HepG2 (cell line): ENCODE measurements at regions not wholly inside any gene's neighbourhood (a gene's known extent, or its start where the extent isn't known, plus 50 kb on each side); places are given as distances from the start of the nearest gene placed in this dataset.

Source experiments
- ATAC-seq: fragments of 200-7000 bp; cut with Tn5 transposase; 3 replicates; pipeline ENCODE4 v1.9.1; 2020; ENCODE audit warnings: mild to moderate bottlenecking, moderate library complexity
- BruUV-seq: library from RNA; stranded (reverse); fragments of 400-500 nt; replicated peaks from 2 replicates; lab custom pipeline; 2021; lab: Mats Ljungman, UMichigan
- CTCF ChIA-PET: fragments of 300-600 bp; formaldehyde crosslinking; extraction: SDS; loops from one replicate; lab custom pipeline; 2021; ENCODE audit warnings: low total read pairs, inconsistent platforms, low intra/inter-chr PET ratio; lab: Yijun Ruan, JAX
- POLR2A ChIA-PET: fragments of 350-600 bp; sonication (Branson Sonifier 250); formaldehyde crosslinking; loops from one replicate; lab custom pipeline; 2020; ENCODE audit warnings: antibody characterized with exemption, inconsistent platforms; lab: Yijun Ruan, JAX
- DNase-seq: peaks from one replicate; pipeline ENCODE4 v3.0.0-alpha.2; 2015; ENCODE audit warnings: low spot score
- FAIRE-seq: peaks from 3 replicates; lab custom pipeline; 2011; peaks lifted over from hg19 to GRCh38; lab: Jason Lieb, UNC
- H2AFZ ChIP-seq: one replicate; pipeline ENCODE4 v1.6.1; 2011; ENCODE audit warnings: low read length, inconsistent platforms
- H3K27ac ChIP-seq: fragments of 300-600 bp; 3 replicates; pipeline ENCODE4 v1.8.0; 2011; ENCODE audit warnings: mixed run types, mild to moderate bottlenecking, mixed read lengths, low read length, inconsistent platforms; ENCODE audit not compliant: insufficient read depth; ENCODE audit errors: extremely low read length
- H3K27me3 ChIP-seq, 2 experiments: fragments of 200-600 bp in 1 of 2; 2 replicates in 1 of 2; 3 replicates in 1 of 2; pipeline versions ENCODE4 v1.6.0 to v1.8.0; 2011; ENCODE audit warnings: low read length in 2 of 2, mild to moderate bottlenecking in 2 of 2, moderate library complexity in 2 of 2, inconsistent platforms in 1 of 2; ENCODE audit not compliant: insufficient read depth in 2 of 2, control insufficient read depth in 1 of 2
- H3K36me3 ChIP-seq, 2 experiments: fragments of 200-600 bp in 1 of 2; replicated peaks in 1 of 2; 2 replicates in 1 of 2; 3 replicates in 1 of 2; pipeline versions ENCODE4 v1.5.1 to v1.8.0; 2011; ENCODE audit warnings: low read length in 2 of 2, inconsistent platforms in 1 of 2; ENCODE audit not compliant: insufficient read depth in 2 of 2, control insufficient read depth in 1 of 2
- H3K4me1 ChIP-seq: 2 replicates; pipeline ENCODE4 v1.5.1; 2012; ENCODE audit warnings: low read length, inconsistent platforms; ENCODE audit not compliant: insufficient read depth
- H3K4me2 ChIP-seq: 2 replicates; pipeline ENCODE4 v1.6.0; 2011; ENCODE audit warnings: low read depth, low read length, inconsistent platforms
- H3K4me3 ChIP-seq, 3 experiments: fragments of 200-600 bp in 1 of 3; sonication (generic), shearing (Covaris generic) in 1 of 3; replicated peaks in 1 of 3; 2 replicates each; pipeline ENCODE4 v1.5.1; 2011 to 2016; ENCODE audit warnings: low read length in 3 of 3, inconsistent platforms in 2 of 3, low read depth in 2 of 3, mild to moderate bottlenecking in 2 of 3, control low read depth in 1 of 3, mixed read lengths in 1 of 3; ENCODE audit not compliant: insufficient read depth in 1 of 3
- H3K79me2 ChIP-seq: one replicate; pipeline ENCODE4 v1.6.1; 2011; ENCODE audit warnings: low read length, inconsistent platforms; ENCODE audit not compliant: insufficient read depth
- H3K9ac ChIP-seq: 2 replicates; pipeline ENCODE4 v1.6.0; 2011; ENCODE audit warnings: mild to moderate bottlenecking, low read depth, low read length, inconsistent platforms; ENCODE audit not compliant: insufficient read depth
- H3K9me3 ChIP-seq: 2 replicates; pipeline ENCODE4 v1.5.1; 2012; ENCODE audit warnings: mild to moderate bottlenecking, low read length
- H4K20me1 ChIP-seq: 2 replicates; pipeline ENCODE4 v1.6.0; 2011; ENCODE audit warnings: inconsistent platforms, mild to moderate bottlenecking, low read length, moderate library complexity; ENCODE audit not compliant: insufficient read depth
- DDIT3 ChIP-seq: sonication (generic); formaldehyde crosslinking; IDR thresholded peaks from 2 replicates; pipeline ENCODE4 v1.4.0; 2020; ENCODE audit warnings: mild to moderate bottlenecking, missing genetic modification reagents
- IRF9 ChIP-seq: sonication (generic); formaldehyde crosslinking; IDR thresholded peaks from 2 replicates; pipeline ENCODE4 v1.8.0; 2022; ENCODE audit warnings: missing genetic modification reagents, mild to moderate bottlenecking, borderline replicate concordance
- KLF11 ChIP-seq: IDR thresholded peaks from 2 replicates; pipeline ENCODE4 v1.6.1; 2016; ENCODE audit warnings: missing compliant biosample characterization
- PHF20 ChIP-seq: sonication (generic); formaldehyde crosslinking; IDR thresholded peaks from 2 replicates; pipeline ENCODE4 v1.5.0; 2020; ENCODE audit warnings: mild to moderate bottlenecking, missing genetic modification reagents
- SIX1 ChIP-seq: sonication (generic); formaldehyde crosslinking; IDR thresholded peaks from 2 replicates; pipeline ENCODE4 v1.4.0; 2020; ENCODE audit warnings: missing genetic modification reagents, borderline replicate concordance
- TMF1 ChIP-seq: sonication (generic); formaldehyde crosslinking; IDR thresholded peaks from 2 replicates; pipeline ENCODE4 v1.8.1; 2022; ENCODE audit warnings: low read depth, missing genetic modification reagents
- ZBTB44 ChIP-seq: sonication (generic); formaldehyde crosslinking; IDR thresholded peaks from 2 replicates; pipeline ENCODE4 v1.4.0; 2020; ENCODE audit warnings: missing genetic modification reagents
- ZNF503 ChIP-seq: sonication (generic); formaldehyde crosslinking; IDR thresholded peaks from 2 replicates; pipeline ENCODE4 v1.4.0; 2020; ENCODE audit warnings: missing genetic modification reagents
- ZNF597 ChIP-seq: sonication (generic); formaldehyde crosslinking; IDR thresholded peaks from 2 replicates; pipeline ENCODE4 v1.5.0; 2020; ENCODE audit warnings: missing genetic modification reagents
- ZNF629 ChIP-seq: sonication (generic); formaldehyde crosslinking; conservative IDR thresholded peaks from 2 replicates; pipeline ENCODE4 v1.5.0; 2020; ENCODE audit warnings: missing genetic modification reagents
- ZNF646 ChIP-seq: sonication (generic); formaldehyde crosslinking; IDR thresholded peaks from 2 replicates; pipeline ENCODE4 v1.9.0; 2021; ENCODE audit warnings: mild to moderate bottlenecking, missing genetic modification reagents
- ZSCAN29 ChIP-seq: sonication (generic); formaldehyde crosslinking; conservative IDR thresholded peaks from 2 replicates; pipeline ENCODE4 v1.4.0; 2020; ENCODE audit warnings: mild to moderate bottlenecking, missing genetic modification reagents
- WGBS: methylation state at CpG from one replicate; pipeline ENCODE4 v1.1.6; 2017; ENCODE audit warnings: low lambda C conversion rate; 5-methylcytosine and 5-hydroxymethylcytosine counted together
- in situ Hi-C: cut with HindIII; loops from 2 replicates; pipeline ENCODE4 v1.10.0; 2017; ENCODE audit warnings: low pct_unique_long_range_greater_than_20kb; ENCODE audit not compliant: extremely low pct_ligation_motif_present
- intact Hi-C: fragments of 100-400 bp; cut with micrococcal nuclease; formaldehyde crosslinking; loops from one replicate; pipeline ENCODE4 v1.10.0; 2022; ENCODE audit not compliant: unreplicated experiment

GRCh38 chr3:144791034-144791433 lies 819.4 kb downstream of the DIPK2A start:
- Histone ChIP-seq H2AFZ (no peak overlapping the region), H3K36me3 (no peaks in the 10 kb centered on the region), H3K4me1 (no peaks in the 10 kb centered on the region), H3K4me2 (no peak overlapping the region), H3K9ac (no peak overlapping the region), H4K20me1 (no peaks in the 10 kb centered on the region), H3K9me3 (no peaks in the 10 kb centered on the region; the same call in 1 of the 2 replicates), H3K79me2 (no peaks in the 10 kb centered on the region), H3K4me3 (no peak overlapping the region), H3K27ac (no peak overlapping the region), H3K27me3 (no peaks in the 10 kb centered on the region)
- 10% methylated on average over 2 of the region's 10 CpGs for WGBS
- no peak for FAIRE-seq
- CTCF ChIA-PET: no interaction called here
- TF ChIP-seq ZSCAN29 (no peak), ZNF503 (CRISPR knock-in tag) (no peak), KLF11 (no peak), ZNF646 (CRISPR knock-in tag) (no peak), TMF1 (CRISPR knock-in tag) (no peak), SIX1 (no peak), ZNF629 (CRISPR knock-in tag) (no peak), ZNF597 (no peak), IRF9 (CRISPR knock-in tag) (no peak), ZBTB44 (CRISPR knock-in tag) (no peak), DDIT3 (CRISPR knock-in tag) (no peak), PHF20 (CRISPR knock-in tag) (no peak)
- no TSS peak for BruUV-seq
- POLR2A ChIA-PET: no interaction called here
- intact Hi-C loops (no loop called here), in situ Hi-C loops (no loop called here)
- no peak for ATAC-seq
- no peak for DNase-seq
